ENCODE measurements at regions not wholly inside any gene's neighbourhood (a gene's known extent, or its start where the extent isn't known, plus 50 kb on each side); places are given as distances from the start of the nearest gene placed in this dataset.

GRCh38 chr2:121095257-121096080 lies 189.5 kb downstream of the TFCP2L1 start:
- no peak for DNase-seq

DNA sequence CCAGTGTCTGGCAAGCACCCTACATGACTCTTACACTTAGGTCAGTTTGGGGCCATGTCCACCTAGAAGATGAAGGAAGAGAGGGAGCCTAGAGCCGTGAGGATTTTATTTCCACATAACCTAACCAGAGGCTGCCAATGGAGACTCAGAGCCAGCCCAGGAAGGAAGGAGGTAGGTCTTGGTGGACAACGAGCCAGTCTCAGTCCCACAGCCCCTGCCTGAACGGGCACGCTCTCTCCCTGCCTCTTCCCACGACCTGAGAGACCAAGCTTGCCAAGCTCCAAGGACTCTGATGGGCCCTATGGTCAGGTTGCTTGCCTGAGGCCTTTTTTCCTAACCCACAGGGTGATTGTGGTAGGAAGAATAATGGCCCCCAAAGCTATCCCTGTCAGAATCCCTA lies 188.4 kb downstream of the TFCP2L1 start:
- no peak for DNase-seq

- DNase-seq, result no peak
These were observed 186.4 kb downstream of the TFCP2L1 start for GRCh38 chr2:121098556-121098955.

GRCh38 chr2:121099329-121100290 lies 185.4 kb downstream of the TFCP2L1 start:
- no peak for DNase-seq

GRCh38 chr2:121101093-121101715 lies 183.8 kb downstream of the TFCP2L1 start:
- DNase-seq, result no peak

DNA sequence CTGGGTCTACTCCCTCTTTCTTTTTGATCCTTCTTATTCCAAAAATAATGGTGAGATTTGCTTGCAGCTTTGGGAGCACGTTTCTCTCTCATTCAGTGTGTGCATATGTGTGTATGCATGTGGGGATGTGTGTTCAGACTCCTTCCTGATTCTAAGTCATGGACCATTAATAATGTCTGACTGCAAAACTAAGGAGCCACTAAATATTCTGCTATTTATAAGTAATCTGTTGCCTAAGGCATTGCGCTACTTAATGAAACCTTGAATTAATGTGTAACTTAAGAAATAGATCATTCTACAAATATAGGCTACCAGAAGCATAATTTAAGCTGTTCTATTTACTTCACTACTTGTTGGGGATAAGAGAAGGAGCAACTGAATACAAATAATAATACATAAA lies 182.1 kb downstream of the TFCP2L1 start:
- no peak for DNase-seq

DNA sequence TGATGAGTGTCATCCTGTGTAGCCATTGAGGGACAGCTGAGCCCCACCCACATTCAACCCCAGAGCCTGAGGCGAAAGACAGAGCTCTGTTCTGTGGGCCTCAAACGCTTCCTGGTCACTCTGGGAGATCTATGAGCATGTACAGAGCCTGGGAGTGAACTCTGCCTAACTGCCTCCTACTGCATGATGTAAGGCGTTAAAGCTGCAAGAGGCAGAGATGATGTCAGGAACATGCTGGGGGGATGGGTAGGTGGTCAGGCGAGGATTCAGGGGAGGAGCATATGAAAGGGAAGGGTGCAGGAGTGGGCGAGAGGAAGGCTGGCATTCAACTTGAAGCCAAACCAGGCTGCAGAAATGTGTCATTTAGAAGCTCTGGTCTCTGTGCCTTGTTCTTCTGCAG lies 181.0 kb downstream of the TFCP2L1 start:
- DNase-seq, result no peak

DNA sequence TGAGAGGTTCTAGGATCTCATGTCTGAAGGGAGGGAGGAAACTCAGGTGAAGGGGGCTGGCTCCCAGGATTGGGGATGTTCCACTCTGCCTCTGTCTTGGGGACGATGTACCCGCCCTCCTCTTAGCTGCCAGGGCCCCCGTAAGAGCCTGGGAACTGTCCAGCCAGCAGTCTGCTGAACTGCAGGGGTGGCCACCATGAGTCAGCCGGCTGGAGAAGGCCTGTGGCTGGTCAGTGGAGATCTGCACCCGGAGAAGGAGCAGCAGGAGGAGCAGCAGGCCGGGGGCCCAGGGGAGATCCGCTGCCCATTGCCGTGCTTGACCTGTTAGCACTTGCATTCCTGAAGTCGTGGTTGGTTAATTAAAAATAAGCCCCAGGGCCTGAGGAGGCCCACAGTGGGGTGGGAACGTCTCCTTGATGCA lies 180.3 kb downstream of the TFCP2L1 start:
- DNase-seq, result no peak

GRCh38 chr2:121110924-121111323 lies 174.1 kb downstream of the TFCP2L1 start:
- no peak for DNase-seq

DNA sequence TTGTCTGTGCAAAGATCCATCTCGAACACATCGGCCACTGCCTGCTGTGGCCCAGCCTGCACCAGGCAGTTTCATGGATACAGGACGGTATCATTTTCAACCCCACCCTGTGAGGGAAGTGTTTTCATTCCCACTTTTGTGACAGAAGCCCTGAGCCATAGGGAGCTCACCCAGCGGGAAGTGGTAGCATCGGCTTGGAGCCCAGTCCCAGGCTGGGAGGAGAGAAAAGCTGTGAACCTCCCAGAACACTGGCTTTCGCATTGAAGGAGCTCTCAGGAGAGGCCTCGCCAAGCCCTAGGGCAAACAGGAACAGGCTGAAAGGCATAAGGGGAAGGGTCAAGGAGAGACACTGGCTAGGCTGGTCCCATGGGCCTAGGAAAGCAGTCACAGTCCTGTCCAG lies 166.1 kb downstream of the TFCP2L1 start:
- DNase-seq, result no peak

GRCh38 chr2:121120411-121120810 lies 164.6 kb downstream of the TFCP2L1 start:
- DNase-seq, result no peak

DNA sequence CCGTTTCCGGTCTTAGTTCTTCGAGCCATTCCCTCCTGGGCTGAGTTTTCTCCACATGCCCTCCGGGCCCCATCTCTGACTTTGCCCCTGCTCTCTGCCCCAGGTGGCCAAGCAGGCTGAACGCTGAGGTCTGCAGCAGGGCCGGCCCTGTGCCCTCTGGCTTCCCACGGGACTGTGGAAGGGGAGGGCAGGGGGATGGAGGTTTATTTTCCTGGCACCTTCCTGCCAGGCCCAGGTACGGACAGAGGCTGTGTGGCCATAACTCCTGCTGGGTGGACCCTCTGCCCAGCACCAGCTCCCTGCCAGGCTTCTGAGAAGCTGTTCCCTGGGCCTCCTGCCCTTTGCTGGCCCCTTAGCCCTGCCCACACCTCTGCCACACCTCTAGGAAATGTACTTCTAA lies 164.0 kb downstream of the TFCP2L1 start:
- no peak for DNase-seq

DNA sequence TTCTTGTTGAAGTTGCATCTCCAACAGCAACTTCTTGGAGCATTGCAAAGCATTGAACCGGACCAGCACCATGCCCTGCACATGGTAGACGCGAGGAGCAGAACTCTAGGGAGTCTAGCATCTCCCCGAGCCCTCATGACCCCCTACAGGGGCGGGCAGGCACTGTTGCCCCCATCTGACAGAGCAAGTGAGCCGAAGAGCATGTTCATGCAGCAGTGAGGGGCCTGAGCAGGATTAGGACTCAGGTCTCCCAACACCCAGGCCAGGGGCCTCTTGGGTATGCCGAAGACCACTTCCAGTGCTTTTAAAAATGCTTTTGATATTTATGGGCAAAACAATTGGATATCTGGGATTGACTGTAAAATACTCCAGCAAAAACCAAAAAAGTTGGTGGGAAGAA lies 163.3 kb downstream of the TFCP2L1 start:
- no peak for DNase-seq

- DNase-seq, result no peak
These were observed 161.7 kb downstream of the TFCP2L1 start for GRCh38 chr2:121123268-121123667.

DNA sequence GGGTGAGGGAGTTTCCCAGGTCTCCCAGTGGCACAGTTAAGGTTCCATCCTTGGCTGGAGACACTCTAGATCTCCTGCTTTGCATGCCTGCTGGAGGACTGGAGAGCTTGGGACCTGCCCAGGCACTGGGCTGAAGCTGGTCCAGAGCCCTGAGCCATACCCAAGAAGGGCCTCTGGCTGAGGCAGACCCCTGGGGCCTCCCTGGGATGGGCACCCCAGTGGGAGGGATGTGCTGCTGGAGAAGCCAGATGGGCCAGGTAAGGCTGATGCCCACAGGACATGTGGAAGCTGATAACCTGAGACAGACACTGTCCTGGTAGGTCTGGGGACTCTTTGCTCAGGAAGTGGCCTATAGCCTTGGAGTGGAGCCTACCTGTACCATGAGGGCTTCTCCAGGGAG lies 160.7 kb downstream of the TFCP2L1 start:
- DNase-seq, result no peak

DNA sequence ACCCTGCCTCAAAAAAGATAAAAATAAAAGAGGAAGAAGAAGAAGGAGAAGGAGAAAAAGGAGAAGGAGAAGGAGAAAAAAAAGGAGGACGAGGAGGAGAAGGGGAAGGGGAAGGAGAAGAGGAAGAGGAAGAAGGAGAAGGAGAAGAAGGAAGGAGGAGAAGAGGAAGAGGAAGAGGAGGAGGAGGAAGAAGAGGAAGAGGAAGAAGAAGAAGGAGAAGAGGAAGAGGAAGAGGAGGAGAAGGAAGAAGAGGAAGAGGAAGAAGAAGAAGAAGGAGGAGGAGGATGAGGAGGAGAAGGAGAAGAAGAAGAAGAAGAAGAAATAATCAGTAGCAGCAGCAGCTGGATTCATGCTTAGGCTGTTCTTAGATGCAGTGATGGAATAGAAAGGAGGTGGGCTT lies 159.7 kb downstream of the TFCP2L1 start:
- DNase-seq, result no peak

GRCh38 chr2:121128741-121129659 lies 156.0 kb downstream of the TFCP2L1 start:
- peak; percentile 40 for DNase-seq

- no peak for DNase-seq
These were observed 155.3 kb downstream of the TFCP2L1 start for GRCh38 chr2:121129692-121130091.

DNA sequence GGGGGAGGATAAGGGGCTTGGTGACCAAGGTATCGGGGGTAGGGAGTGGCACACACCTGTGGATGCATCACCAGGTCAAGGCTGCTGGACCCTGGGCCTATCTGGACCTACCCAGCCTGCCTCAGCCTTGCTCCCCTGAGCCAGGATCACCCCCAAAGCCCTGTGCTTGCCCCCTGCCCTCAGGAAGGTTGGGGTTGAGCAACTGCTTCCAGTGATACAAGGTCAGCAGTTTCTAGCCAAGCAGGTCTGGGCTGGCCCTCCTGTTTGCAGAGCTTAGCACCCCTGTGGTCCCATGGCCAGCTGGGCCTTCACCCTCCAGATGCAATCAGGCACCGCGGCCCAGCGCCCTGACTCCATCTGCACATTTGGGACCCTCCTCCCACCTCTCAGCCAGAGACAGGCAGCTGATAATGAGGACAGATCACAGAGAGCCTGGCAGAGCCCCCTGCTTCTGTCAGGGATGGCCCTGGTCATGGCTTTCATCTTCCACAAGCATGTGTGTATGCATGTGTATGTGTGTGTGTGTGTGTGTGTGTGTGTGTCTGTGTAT lies 154.6 kb downstream of the TFCP2L1 start:
- DNase-seq, result no peak

DNA sequence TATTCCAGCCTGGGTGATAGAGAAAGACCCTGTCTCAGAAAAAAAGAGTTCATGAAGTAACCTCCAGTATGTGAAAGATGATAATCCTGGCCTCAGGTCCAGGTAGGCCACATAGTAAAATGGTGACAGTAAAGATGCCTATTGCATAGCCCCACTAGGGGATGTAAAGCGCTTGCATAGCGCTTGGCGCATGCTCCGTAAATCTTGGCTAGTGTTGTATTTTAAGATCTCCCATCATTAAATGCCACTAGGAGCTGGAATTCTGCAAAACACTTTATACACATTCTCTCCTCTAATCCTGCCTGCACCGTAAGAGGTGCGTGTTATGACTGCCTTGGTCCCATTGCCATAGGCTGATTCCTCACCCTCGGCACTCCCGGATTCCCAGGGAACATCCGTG lies 153.6 kb downstream of the TFCP2L1 start:
- DNase-seq, result no peak

DNA sequence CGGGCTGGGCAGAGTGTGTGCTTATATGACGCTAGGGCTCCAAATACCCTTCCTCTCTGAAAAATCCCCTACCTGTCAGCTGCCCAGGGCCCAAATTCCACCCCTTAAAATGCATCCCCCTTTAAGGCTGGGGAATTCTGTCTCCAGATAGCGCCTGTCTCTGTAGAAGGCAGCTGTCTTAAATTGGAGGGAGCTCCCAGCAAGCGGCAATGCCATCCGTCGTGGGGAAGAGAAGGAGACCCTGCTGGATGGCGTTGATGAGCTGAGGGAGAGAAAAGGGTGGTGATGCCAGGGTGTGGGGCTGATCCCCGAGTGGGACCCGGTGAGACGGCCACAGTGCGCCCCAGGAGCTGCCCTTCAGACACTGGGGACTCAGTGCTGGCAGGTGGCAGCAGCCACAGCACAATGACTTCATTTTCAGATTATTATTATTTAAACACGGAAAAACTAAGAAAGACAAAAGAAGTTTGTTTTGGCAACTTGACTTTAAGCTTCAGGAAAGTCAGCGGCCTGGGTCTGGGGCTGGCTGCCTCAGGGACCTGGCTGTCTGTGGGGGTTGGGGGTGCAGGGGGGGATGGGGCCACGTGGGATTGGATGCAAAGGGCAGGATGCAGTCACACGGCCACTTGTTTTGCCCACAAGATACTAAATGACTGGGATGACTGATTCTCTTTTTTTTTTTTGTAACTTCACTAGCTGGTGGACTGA lies 152.8 kb downstream of the TFCP2L1 start:
- no peak for DNase-seq
